ENCODE measurements at regions not wholly inside any gene's neighbourhood (a gene's known extent, or its start where the extent isn't known, plus 50 kb on each side); places are given as distances from the start of the nearest gene placed in this dataset.

DNA sequence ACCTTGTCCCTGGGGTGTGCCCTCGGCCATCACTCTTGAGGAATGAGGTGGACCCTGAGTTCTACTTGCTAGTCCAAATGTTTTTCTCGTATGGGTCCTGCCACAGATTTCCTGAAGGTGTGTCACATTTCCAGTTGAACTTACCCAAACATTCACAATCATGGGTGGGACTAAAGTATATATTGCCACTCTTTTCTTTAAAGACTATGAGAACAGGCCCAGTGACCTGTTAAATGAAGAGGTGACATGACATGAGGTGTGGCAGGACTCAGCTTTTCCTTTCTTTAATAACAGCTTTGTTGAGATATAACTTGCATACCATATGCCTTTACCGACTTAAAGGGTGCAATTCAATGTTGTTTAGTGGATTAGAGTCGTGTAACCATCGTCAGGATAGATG lies 177.2 kb upstream of the EXOC2 start:
- Histone ChIP-seq H3K27ac (ENCODE audit: low read depth in 2 of 2, low read length in 1 of 2) (no peak overlapping the region), H3K36me3 (replicated peaks in 1 of 2; ENCODE audit: control insufficient read depth in 1 of 2, insufficient read depth in 2 of 2, low read length in 1 of 2) (no peaks in the 10 kb centered on the region), H3K79me2 (ENCODE audit: insufficient read depth) (no peaks in the 10 kb centered on the region), H3K27me3 (ENCODE audit: insufficient read depth) (peaks cover 9% of the 10 kb centered on the region; the same call in 1 of the 2 replicates), H3K9me3 (no peaks in the 10 kb centered on the region), H3K4me2 (no peak overlapping the region), H3K9ac (no peak overlapping the region), H3K9me2 (no peaks in the 10 kb centered on the region), H3K4me1 (ENCODE audit: control insufficient read depth in 1 of 2, insufficient read depth in 2 of 2, low read depth in 1 of 2, low read length in 1 of 2) (no peaks in the 10 kb centered on the region), H4K20me1 (ENCODE audit: insufficient read depth) (no peaks in the 10 kb centered on the region), H2AFZ (ENCODE audit: low read depth) (no peak overlapping the region), H3F3A (replicated peaks; ENCODE audit: insufficient read depth) (no peaks in the 10 kb centered on the region), H3K4me3 (ENCODE audit: low read depth in 2 of 2, low read length in 1 of 2) (no peak overlapping the region)
- DNase-seq, result no peak
- 1% methylated on average over 4 of the region's 5 CpGs for WGBS (ENCODE audit: low lambda C conversion rate)
- CTCF ChIA-PET, result no interaction called here
- POLR2A ChIA-PET, result no interaction called here
- TF ChIP-seq, protein P1, sequence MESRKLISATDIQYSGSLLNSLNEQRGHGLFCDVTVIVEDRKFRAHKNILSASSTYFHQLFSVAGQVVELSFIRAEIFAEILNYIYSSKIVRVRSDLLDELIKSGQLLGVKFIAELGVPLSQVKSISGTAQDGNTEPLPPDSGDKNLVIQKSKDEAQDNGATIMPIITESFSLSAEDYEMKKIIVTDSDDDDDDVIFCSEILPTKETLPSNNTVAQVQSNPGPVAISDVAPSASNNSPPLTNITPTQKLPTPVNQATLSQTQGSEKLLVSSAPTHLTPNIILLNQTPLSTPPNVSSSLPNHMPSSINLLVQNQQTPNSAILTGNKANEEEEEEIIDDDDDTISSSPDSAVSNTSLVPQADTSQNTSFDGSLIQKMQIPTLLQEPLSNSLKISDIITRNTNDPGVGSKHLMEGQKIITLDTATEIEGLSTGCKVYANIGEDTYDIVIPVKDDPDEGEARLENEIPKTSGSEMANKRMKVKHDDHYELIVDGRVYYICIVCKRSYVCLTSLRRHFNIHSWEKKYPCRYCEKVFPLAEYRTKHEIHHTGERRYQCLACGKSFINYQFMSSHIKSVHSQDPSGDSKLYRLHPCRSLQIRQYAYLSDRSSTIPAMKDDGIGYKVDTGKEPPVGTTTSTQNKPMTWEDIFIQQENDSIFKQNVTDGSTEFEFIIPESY (IDR thresholded peaks at IDR 0.05; ENCODE audit: borderline replicate concordance, low read depth), result no peak
- TF ChIP-seq ELF1 (IDR thresholded peaks at IDR 0.05) (no peak), FOXM1 (IDR thresholded peaks at IDR 0.05; ENCODE audit: low read depth) (no peak), GATA2 (CRISPR knock-in tag; IDR thresholded peaks at IDR 0.05) (no peak), USF1 (IDR thresholded peaks at IDR 0.05; ENCODE audit: borderline replicate concordance, low read depth) (no peak), NFIC (IDR thresholded peaks at IDR 0.05; ENCODE audit: borderline replicate concordance) (no peak), JUND (IDR thresholded peaks at IDR 0.05) (no peak), PBX3 (IDR thresholded peaks at IDR 0.05) (no peak), CHD2 (IDR thresholded peaks at IDR 0.05; ENCODE audit: low read length, partially characterized antibody) (no peak), SMC3 (IDR thresholded peaks at IDR 0.05; ENCODE audit: low read depth, low read length) (no peak), POLR2AphosphoS5 (IDR thresholded peaks at IDR 0.05; ENCODE audit: low read depth, low read length) (no peak), TCF12 (IDR thresholded peaks at IDR 0.05) (no peak), NRF1 (IDR thresholded peaks at IDR 0.05; ENCODE audit: low read depth, low read length) (no peak), IRF3 (IDR thresholded peaks at IDR 0.05; ENCODE audit: low read depth, low read length) (no peak), RAD21 (IDR thresholded peaks at IDR 0.05; ENCODE audit: low read length) (no peak), GABPA (IDR thresholded peaks at IDR 0.05; ENCODE audit: low read depth) (no peak), TEAD4 (IDR thresholded peaks at IDR 0.05; ENCODE audit: borderline replicate concordance, insufficient read depth) (no peak)

All from SK-N-SH (cell line).